ENCODE measurements at regions not wholly inside any gene's neighbourhood (a gene's known extent, or its start where the extent isn't known, plus 50 kb on each side); places are given as distances from the start of the nearest gene placed in this dataset.

GRCh38 chr4:23455456-23456158, 434.2 kb downstream of the PPARGC1A start:
- peak; percentile 65 to 91 (median 86) for ATAC-seq
- Histone ChIP-seq H3K27ac (peak overlapping the region in 7 of 10 donors; percentile 0 to 46 (median 39)), H3K27me3 (no peaks in the 10 kb centered on the region), H3K4me3 (no peak overlapping the region), H3K9me3 (no peaks in the 10 kb centered on the region), H3K4me1 (peaks cover 0 to 33% (median 12%) of the 10 kb centered on the region in 9 donors), H3K36me3 (no peaks in the 10 kb centered on the region)
- intact Hi-C loops (cut with DNase I) = loop anchor here in 2 of 10 donors (2.0 to 5.0 kb wide), 2 partner anchors 83 kb away; no protein-coding TSS in a partner anchor
- peak in 6 of 9 donors; percentile 17 to 48 (median 40) for TF ChIP-seq CTCF (IDR thresholded peaks at IDR 0.05)
- 11 to 19% methylated on average over 5 of the region's 5 CpGs for whole genome bisulfite sequencing, 2 donors
- DNase-seq = peak in 1 of 2 donors; percentile 51

GRCh38 chr4:23441530-23442069, 448.2 kb downstream of the PPARGC1A start:
- DNase-seq (no peak), ATAC-seq (no peak)
- 88 to 92% methylated on average over 1 of the region's 1 CpG for WGBS, 2 donors
- H3K36me3 ChIP-seq = no peaks in the 10 kb centered on the region
- intact Hi-C loops (cut with DNase I) = no loop called here
- no peaks in the 10 kb centered on the region for H3K27me3 ChIP-seq
- no peaks in the 10 kb centered on the region for H3K4me1 ChIP-seq
- H3K9me3 ChIP-seq = no peaks in the 10 kb centered on the region
- H3K4me3 ChIP-seq = no peak overlapping the region
- H3K27ac ChIP-seq = no peak overlapping the region
- no peak for TF ChIP-seq CTCF (IDR thresholded peaks at IDR 0.05)

GRCh38 chr4:23438764-23439163, 451.1 kb downstream of the PPARGC1A start:
- H3K27ac ChIP-seq = no peak overlapping the region
- H3K36me3 ChIP-seq = no peaks in the 10 kb centered on the region
- 67 to 71% methylated on average over 1 of the region's 1 CpG for WGBS, 2 donors
- no peaks in the 10 kb centered on the region for H3K4me1 ChIP-seq
- TF ChIP-seq CTCF (IDR thresholded peaks at IDR 0.05) = no peak
- H3K9me3 ChIP-seq = no peaks in the 10 kb centered on the region
- ATAC-seq (no peak), DNase-seq (no peak)
- no peak overlapping the region for H3K4me3 ChIP-seq
- no peaks in the 10 kb centered on the region for H3K27me3 ChIP-seq
- intact Hi-C loops (cut with DNase I) = no loop called here

GRCh38 chr4:23429497-23429896, 460.4 kb downstream of the PPARGC1A start:
- ATAC-seq (no peak), DNase-seq (no peak)
- Histone ChIP-seq H3K4me1 (no peaks in the 10 kb centered on the region), H3K36me3 (no peaks in the 10 kb centered on the region), H3K9me3 (no peaks in the 10 kb centered on the region), H3K27me3 (no peaks in the 10 kb centered on the region), H3K27ac (no peak overlapping the region), H3K4me3 (no peak overlapping the region)
- intact Hi-C loops (cut with DNase I) = no loop called here
- no peak for TF ChIP-seq CTCF (IDR thresholded peaks at IDR 0.05)
